HG03354 (cell line): ENCODE measurements at regions not wholly inside any gene's neighbourhood (a gene's known extent, or its start where the extent isn't known, plus 50 kb on each side); places are given as distances from the start of the nearest gene placed in this dataset.

Experiments
- ATAC-seq: cut with Tn5 transposase; IDR thresholded peaks from one replicate; pipeline ENCODE4 v1.9.1; 2021; ENCODE audit warnings: mild to moderate bottlenecking; ENCODE audit not compliant: unreplicated experiment, poor library complexity, severe bottlenecking

GRCh38 chr3:103889675-103890074 is 1454.9 kb downstream of the ZPLD1 start:
- no peak for ATAC-seq

GRCh38 chr3:103894162-103894822 is 1459.5 kb downstream of the ZPLD1 start:
- ATAC-seq = no peak

DNA sequence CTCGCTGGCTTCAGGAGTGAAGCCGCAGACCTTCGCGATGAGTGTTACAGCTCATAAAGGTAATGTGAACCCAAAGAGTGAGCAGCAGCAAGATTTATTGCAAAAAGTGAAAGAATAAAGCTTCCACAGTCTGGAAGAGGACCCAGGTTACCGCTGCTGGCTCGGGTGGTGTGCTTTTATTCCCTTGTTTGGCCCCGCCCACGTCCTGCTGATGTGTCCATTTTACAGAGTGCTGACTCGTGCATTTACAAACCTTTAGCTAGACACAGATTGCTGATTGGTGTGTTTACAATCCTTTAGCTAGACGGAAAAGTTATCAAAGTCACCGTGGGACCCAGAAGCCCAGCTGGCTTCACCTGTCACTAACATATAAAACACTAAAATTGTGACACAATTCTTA is 1464.5 kb downstream of the ZPLD1 start:
- ATAC-seq = no peak

DNA sequence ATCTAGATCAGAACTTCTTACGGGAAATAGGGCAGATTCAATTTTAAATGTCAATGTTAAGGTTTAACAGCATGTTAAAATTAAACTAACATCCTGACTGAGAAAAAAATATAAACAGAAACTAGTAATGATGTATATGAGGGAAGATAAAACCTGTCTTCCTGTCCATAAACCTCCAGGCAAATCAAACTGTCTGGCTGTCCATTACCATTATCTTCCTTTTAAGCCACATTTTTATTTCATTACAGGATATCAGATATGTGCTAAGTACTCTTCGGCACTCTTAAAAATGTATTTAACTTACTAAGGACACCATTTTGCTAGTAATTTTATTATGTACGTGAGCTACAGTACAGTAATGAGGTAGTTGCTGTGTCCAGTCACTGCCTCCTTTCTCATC is 1461.7 kb upstream of the ALCAM start:
- ATAC-seq = no peak

GRCh38 chr3:103906304-103906703 is 1460.4 kb upstream of the ALCAM start:
- ATAC-seq = no peak

- no peak for ATAC-seq
Observed at GRCh38 chr3:103906808-103907207, 1459.9 kb upstream of the ALCAM start.

GRCh38 chr3:103907567-103907966 is 1459.1 kb upstream of the ALCAM start:
- no peak for ATAC-seq

- ATAC-seq = no peak
Observed at GRCh38 chr3:103909395-103909794, 1457.3 kb upstream of the ALCAM start.

GRCh38 chr3:103918336-103918735 is 1448.4 kb upstream of the ALCAM start:
- ATAC-seq = no peak

DNA sequence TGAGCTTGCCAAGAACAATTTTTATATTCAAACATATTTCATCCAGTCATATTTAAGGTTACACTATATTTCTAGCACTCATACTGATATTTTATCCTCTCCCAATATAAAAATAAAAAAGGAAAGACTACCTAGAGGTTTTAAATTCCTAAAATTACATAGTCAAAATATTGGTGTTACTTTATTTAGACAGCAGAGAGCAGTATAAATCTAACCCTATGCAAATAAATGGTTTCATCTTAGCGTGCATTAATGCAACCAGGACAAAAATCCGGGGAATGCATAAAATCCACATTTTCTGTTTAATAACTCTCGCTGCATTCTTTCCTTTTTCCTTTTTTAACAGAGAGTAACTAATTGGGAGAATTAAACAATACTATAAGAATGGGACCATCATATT is 1447.4 kb upstream of the ALCAM start:
- ATAC-seq = no peak

- ATAC-seq = no peak
Observed at GRCh38 chr3:103923907-103924306, 1442.8 kb upstream of the ALCAM start.

- ATAC-seq = no peak
Observed at GRCh38 chr3:103924544-103924943, 1442.2 kb upstream of the ALCAM start.

DNA sequence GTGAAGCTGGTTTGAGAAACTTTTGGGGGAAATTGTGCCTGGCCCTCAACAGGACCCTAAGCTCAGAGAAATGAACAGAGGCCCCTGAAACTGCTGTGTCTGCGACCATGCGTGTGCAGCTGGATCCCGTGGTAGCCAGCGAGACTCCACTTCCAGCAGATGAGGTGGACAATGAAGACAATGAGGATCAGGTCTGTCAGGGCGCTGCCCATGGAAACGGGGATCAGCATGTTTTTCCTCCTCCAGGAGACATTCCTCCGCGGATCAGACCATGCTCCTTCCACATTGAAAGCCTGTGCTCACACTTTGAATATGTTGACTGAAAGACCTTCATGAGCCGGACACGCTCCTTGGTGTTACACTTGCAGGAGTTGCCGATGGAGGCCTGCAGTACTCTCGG is 1439.8 kb upstream of the ALCAM start:
- no peak for ATAC-seq

- no peak for ATAC-seq
Observed at GRCh38 chr3:103927896-103928295, 1438.8 kb upstream of the ALCAM start.

- no peak for ATAC-seq
Observed at GRCh38 chr3:103937094-103937493, 1429.6 kb upstream of the ALCAM start.

- no peak for ATAC-seq
Observed at GRCh38 chr3:103947062-103947461, 1419.6 kb upstream of the ALCAM start.

- no peak for ATAC-seq
Observed at GRCh38 chr3:103949693-103950092, 1417.0 kb upstream of the ALCAM start.

GRCh38 chr3:103950676-103951075 is 1416.0 kb upstream of the ALCAM start:
- ATAC-seq = no peak

GRCh38 chr3:103953796-103954195 is 1412.9 kb upstream of the ALCAM start:
- no peak for ATAC-seq

- no peak for ATAC-seq
Observed at GRCh38 chr3:103960819-103961218, 1405.9 kb upstream of the ALCAM start.

GRCh38 chr3:103963599-103963998 is 1403.1 kb upstream of the ALCAM start:
- ATAC-seq = no peak

DNA sequence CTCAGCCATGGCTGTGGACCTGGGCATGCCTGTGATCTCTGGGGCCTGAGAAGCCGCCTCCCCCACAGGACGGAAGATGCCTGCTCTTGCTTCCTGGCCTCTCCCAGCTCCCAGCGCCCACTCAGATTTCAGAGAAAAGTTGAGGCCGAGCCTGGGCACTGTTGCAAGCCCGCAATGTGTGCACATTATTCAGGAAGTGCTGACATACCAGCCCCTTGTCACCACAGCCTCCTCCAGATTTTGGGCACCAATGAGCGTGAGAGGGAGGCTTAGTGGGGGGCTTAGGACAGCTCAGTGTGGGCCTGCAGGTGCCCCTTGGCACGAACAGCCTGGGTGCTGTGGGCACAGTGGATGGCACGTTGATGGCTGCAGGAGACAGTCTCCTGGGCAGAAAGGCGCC is 1400.9 kb upstream of the ALCAM start:
- ATAC-seq = no peak
